Immature natural killer cell (primary cell): ENCODE measurements at regions not wholly inside any gene's neighbourhood (a gene's known extent, or its start where the extent isn't known, plus 50 kb on each side); places are given as distances from the start of the nearest gene placed in this dataset.

Experiments
- DNase-seq, 3 donors: peaks; one replicate each; pipeline ENCODE4 v3.0.0; 2022; ENCODE audit warnings: mixed read lengths in 1 of 3
- H3K27ac Mint-ChIP-seq, 6 donors: one replicate each; pipeline ENCODE4 v1.8.0; 2020; ENCODE audit warnings: mixed read lengths in 6 of 6, mild to moderate bottlenecking in 5 of 6, inconsistent platforms in 4 of 6, moderate library complexity in 3 of 6
- H3K27me3 Mint-ChIP-seq, 3 donors: one replicate each; pipeline ENCODE4 v1.8.0; 2020 to 2021; ENCODE audit warnings: low read depth in 3 of 3, mild to moderate bottlenecking in 3 of 3, mixed read lengths in 3 of 3, moderate library complexity in 3 of 3, inconsistent platforms in 1 of 3
- H3K36me3 Mint-ChIP-seq, 3 donors: one replicate each; pipeline ENCODE4 v1.8.0; 2020; ENCODE audit warnings: mixed read lengths in 3 of 3, inconsistent platforms in 2 of 3, mild to moderate bottlenecking in 2 of 3
- H3K4me1 Mint-ChIP-seq, 2 donors: one replicate each; pipeline ENCODE4 v1.8.0; 2020; ENCODE audit warnings: inconsistent platforms in 2 of 2, mild to moderate bottlenecking in 2 of 2, mixed read lengths in 2 of 2, moderate library complexity in 1 of 2
- H3K4me3 Mint-ChIP-seq, 5 donors: one replicate each; pipeline ENCODE4 v1.8.0; 2020; ENCODE audit warnings: mild to moderate bottlenecking in 5 of 5, mixed read lengths in 5 of 5, inconsistent platforms in 3 of 5, moderate library complexity in 3 of 5
- H3K9me3 Mint-ChIP-seq, 6 donors: one replicate each; pipeline ENCODE4 v1.8.0; 2020; ENCODE audit warnings: mild to moderate bottlenecking in 6 of 6, mixed read lengths in 6 of 6, inconsistent platforms in 4 of 6, moderate library complexity in 3 of 6

- H3K9me3 Mint-ChIP-seq: no peaks in the 10 kb centered on the region
- H3K4me1 Mint-ChIP-seq: peaks cover 4 to 17% of the 10 kb centered on the region in 2 donors
- no peak for DNase-seq
- peak overlapping the region in 2 of 6 donors; percentile 10 to 55 for H3K27ac Mint-ChIP-seq
- no peaks in the 10 kb centered on the region for H3K27me3 Mint-ChIP-seq
- H3K36me3 Mint-ChIP-seq: peaks cover 0 to 3% (median 0%) of the 10 kb centered on the region in 3 donors
- peak overlapping the region in 1 of 5 donors; percentile 16 for H3K4me3 Mint-ChIP-seq
Measured at GRCh38 chr5:54785729-54786591, 199.4 kb downstream of the ESM1 start.

DNA sequence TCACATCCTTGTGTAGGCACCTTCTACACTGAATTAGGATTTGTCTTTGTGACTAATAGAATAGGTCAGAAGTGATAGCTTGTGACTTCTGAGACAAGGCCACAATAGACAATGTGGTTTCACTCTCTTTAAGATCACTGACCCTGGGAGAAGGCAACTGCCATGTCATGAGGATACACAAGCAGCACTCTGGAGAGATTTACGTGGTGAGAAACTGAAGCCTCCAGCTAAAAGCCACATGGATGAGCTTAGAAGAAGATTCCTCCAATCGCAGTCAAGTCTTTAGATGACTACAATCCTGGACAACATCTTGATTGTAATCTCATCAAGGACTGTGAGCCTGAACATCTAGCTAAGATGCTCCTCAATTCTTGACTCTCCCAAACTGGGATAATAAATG, 206.6 kb downstream of the ESM1 start:
- no peaks in the 10 kb centered on the region for H3K4me1 Mint-ChIP-seq
- DNase-seq: no peak
- no peaks in the 10 kb centered on the region for H3K9me3 Mint-ChIP-seq
- H3K27ac Mint-ChIP-seq: no peak overlapping the region
- peaks cover 0 to 9% (median 0%) of the 10 kb centered on the region in 3 donors for H3K36me3 Mint-ChIP-seq
- no peak overlapping the region for H3K4me3 Mint-ChIP-seq
- H3K27me3 Mint-ChIP-seq: peaks cover 1 to 5% (median 2%) of the 10 kb centered on the region in 3 donors

GRCh38 chr5:54775645-54776044, 209.7 kb downstream of the ESM1 start:
- Mint-ChIP-seq H3K36me3 (peaks cover 0 to 5% (median 0%) of the 10 kb centered on the region in 3 donors), H3K4me1 (no peaks in the 10 kb centered on the region), H3K27ac (no peak overlapping the region), H3K9me3 (no peaks in the 10 kb centered on the region), H3K4me3 (no peak overlapping the region), H3K27me3 (peaks cover 1 to 5% (median 2%) of the 10 kb centered on the region in 3 donors)
- no peak for DNase-seq

DNA sequence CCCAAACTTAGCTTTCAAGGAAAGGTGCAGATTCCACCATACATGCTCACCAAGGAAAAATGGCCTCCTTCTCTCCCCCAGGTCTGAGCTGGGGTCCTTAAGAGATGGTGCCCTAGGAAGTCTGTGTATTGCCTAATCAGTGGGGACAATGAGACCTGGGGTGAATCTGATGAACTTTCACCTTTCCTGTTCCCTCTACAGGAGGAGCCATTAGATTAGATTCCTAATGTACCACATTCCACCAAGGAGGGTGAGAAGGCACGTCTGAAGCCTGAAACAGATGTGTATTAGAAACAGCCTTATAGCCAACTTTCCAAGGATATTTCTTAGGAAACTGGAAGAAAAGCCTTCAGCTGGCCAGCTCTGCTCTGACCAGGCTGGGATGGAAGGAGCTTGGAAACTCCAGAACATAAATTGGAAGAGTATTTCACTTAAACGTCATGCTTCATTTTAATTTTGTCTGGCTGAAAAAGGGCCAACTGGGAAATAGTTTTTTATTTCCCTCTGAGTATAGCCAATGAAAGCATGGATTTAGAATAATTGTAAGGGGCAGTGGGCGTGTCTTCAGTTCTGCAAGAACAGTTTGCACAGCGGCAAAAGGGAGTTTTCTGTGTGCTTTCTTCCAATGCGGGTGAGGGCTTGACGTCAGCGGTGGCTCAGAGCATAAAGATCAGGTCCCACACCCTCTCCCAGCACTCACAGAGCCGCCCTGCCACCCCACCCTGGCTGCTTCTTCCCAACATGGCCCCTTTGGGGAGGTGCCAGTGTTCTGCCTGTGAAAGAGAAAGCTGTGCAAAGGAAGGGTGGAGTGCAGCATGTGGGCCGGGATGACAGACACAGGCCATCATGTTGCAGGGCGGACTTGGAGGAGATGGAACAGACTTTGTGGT, 210.9 kb downstream of the ESM1 start:
- H3K27me3 Mint-ChIP-seq: peaks cover 1 to 5% (median 2%) of the 10 kb centered on the region in 3 donors
- no peaks in the 10 kb centered on the region for H3K36me3 Mint-ChIP-seq
- H3K4me1 Mint-ChIP-seq: no peaks in the 10 kb centered on the region
- no peaks in the 10 kb centered on the region for H3K9me3 Mint-ChIP-seq
- no peak overlapping the region for H3K27ac Mint-ChIP-seq
- H3K4me3 Mint-ChIP-seq: no peak overlapping the region
- DNase-seq: no peak

GRCh38 chr5:54772684-54773083, 212.7 kb downstream of the ESM1 start:
- Mint-ChIP-seq H3K9me3 (no peaks in the 10 kb centered on the region), H3K4me1 (no peaks in the 10 kb centered on the region), H3K27ac (no peak overlapping the region), H3K36me3 (no peaks in the 10 kb centered on the region), H3K4me3 (no peak overlapping the region), H3K27me3 (peaks cover 1 to 7% (median 2%) of the 10 kb centered on the region in 3 donors)
- DNase-seq: no peak

DNA sequence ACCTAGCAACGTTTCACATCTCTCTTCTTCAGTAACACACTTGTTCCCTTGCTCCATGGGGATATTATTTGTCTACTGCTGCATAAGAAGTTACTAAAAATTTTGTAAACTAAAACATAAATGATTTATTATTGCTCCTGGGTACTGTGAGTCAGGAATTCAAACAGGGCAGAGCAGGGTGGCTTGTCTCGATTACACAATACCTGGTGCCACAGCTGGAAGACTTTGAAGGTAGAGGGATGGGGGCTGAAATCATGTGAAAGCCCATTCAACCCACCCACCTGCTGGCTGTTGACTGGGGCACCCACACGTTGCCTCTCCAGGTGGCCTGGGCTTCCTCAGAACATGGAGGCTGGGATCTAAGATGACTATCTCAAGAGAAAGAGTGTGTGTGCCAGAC, 213.2 kb downstream of the ESM1 start:
- H3K27me3 Mint-ChIP-seq: peaks cover 1 to 7% (median 2%) of the 10 kb centered on the region in 3 donors
- H3K4me1 Mint-ChIP-seq: no peaks in the 10 kb centered on the region
- H3K9me3 Mint-ChIP-seq: no peaks in the 10 kb centered on the region
- no peaks in the 10 kb centered on the region for H3K36me3 Mint-ChIP-seq
- no peak overlapping the region for H3K27ac Mint-ChIP-seq
- H3K4me3 Mint-ChIP-seq: no peak overlapping the region
- DNase-seq: no peak

DNA sequence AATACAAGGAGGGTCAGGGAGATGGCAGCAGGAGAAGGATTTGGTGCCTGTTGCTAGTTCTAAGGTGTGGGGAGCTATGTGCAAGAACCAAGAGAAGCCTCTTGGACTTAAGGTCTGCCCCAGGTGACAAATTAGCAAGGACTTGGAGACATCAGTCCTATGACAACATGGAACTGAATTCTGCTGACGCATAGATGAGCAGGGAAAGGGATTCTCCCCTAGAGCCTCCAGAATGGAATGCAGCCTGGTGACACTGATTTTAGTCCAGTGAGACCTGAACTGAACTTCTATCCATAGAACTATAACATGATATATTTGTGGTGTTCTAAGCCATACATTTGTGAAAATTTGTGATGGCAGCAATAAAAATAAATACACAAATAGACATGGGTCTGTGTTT, 215.6 kb downstream of the ESM1 start:
- no peak overlapping the region for H3K27ac Mint-ChIP-seq
- peaks cover 0 to 1% (median 0%) of the 10 kb centered on the region in 6 donors for H3K9me3 Mint-ChIP-seq
- no peak for DNase-seq
- no peak overlapping the region for H3K4me3 Mint-ChIP-seq
- peaks cover 0 to 2% (median 0%) of the 10 kb centered on the region in 3 donors for H3K27me3 Mint-ChIP-seq
- H3K36me3 Mint-ChIP-seq: no peaks in the 10 kb centered on the region
- no peaks in the 10 kb centered on the region for H3K4me1 Mint-ChIP-seq

DNA sequence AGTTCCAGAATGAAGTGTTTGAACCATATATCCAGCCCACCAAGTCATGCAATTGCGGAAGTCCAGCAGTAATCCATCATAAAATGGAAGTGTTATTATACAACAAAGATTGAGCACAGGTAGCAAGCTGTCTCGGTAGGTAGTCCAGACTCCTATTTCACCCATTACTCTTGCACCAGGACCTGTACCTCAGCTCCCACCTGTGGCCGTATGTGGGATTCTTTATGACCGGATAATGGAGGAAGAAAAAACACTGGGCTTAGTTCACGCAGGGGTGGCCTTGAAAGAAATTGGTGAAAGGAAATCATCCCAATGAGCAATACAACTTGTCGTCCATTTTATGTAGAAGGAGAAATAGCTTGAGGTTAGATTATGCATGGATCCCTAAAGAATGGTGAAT, 216.3 kb downstream of the ESM1 start:
- Mint-ChIP-seq H3K4me1 (no peaks in the 10 kb centered on the region), H3K9me3 (peaks cover 0 to 1% (median 0%) of the 10 kb centered on the region in 6 donors), H3K4me3 (no peak overlapping the region), H3K27ac (no peak overlapping the region), H3K27me3 (peaks cover 0 to 2% (median 0%) of the 10 kb centered on the region in 3 donors), H3K36me3 (no peaks in the 10 kb centered on the region)
- no peak for DNase-seq

- H3K9me3 Mint-ChIP-seq: peaks cover 0 to 1% (median 0%) of the 10 kb centered on the region in 6 donors
- H3K4me1 Mint-ChIP-seq: no peaks in the 10 kb centered on the region
- DNase-seq: no peak
- H3K36me3 Mint-ChIP-seq: no peaks in the 10 kb centered on the region
- H3K27me3 Mint-ChIP-seq: peaks cover 0 to 4% (median 2%) of the 10 kb centered on the region in 3 donors
- no peak overlapping the region for H3K4me3 Mint-ChIP-seq
- H3K27ac Mint-ChIP-seq: no peak overlapping the region
Measured at GRCh38 chr5:54766748-54767147, 218.6 kb downstream of the ESM1 start.

DNA sequence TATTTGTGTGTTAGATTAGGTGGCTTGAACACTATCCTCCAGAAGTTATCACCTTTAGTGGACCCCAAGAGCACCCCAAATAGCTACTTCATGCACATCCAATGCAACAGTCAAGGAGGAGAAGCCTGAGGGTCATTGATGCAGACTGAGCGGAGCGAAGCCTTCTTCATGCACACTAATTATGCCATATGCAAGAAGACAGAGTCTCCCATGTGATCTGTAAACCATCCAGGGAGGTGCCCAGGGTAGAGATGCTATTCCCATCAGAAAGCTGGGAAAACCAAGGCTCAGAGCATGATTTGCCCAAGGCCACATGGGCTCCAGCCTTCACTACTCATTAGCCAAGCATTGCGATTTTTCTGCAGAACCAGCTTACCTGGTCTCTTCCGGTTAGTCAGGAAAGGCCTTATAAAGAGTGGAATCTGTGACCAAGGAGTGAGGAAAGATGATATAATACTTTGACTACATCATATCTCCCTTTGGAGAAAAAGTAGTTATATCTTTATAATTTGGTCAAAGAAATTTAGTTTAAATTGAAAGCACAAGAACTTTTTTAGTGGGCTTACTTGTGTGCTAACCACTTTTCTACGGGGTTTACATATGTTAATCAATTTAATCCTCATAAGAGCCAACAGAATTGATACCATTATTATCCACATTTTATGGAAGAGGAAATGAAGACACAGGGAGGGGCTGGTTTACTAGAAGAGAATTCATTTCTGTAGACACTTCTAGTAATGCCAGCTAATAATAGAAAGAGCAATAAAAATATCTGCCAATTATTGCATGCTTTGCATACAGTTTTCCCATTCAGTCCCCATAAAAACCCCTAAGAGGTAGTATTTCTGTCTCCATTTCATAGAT, 220.0 kb downstream of the ESM1 start:
- H3K27ac Mint-ChIP-seq: no peak overlapping the region
- H3K4me3 Mint-ChIP-seq: no peak overlapping the region
- H3K27me3 Mint-ChIP-seq: peaks cover 0 to 4% (median 2%) of the 10 kb centered on the region in 3 donors
- H3K4me1 Mint-ChIP-seq: peaks cover 8 to 10% of the 10 kb centered on the region in 2 donors
- peaks cover 0 to 1% (median 0%) of the 10 kb centered on the region in 6 donors for H3K9me3 Mint-ChIP-seq
- no peaks in the 10 kb centered on the region for H3K36me3 Mint-ChIP-seq
- DNase-seq: no peak

DNA sequence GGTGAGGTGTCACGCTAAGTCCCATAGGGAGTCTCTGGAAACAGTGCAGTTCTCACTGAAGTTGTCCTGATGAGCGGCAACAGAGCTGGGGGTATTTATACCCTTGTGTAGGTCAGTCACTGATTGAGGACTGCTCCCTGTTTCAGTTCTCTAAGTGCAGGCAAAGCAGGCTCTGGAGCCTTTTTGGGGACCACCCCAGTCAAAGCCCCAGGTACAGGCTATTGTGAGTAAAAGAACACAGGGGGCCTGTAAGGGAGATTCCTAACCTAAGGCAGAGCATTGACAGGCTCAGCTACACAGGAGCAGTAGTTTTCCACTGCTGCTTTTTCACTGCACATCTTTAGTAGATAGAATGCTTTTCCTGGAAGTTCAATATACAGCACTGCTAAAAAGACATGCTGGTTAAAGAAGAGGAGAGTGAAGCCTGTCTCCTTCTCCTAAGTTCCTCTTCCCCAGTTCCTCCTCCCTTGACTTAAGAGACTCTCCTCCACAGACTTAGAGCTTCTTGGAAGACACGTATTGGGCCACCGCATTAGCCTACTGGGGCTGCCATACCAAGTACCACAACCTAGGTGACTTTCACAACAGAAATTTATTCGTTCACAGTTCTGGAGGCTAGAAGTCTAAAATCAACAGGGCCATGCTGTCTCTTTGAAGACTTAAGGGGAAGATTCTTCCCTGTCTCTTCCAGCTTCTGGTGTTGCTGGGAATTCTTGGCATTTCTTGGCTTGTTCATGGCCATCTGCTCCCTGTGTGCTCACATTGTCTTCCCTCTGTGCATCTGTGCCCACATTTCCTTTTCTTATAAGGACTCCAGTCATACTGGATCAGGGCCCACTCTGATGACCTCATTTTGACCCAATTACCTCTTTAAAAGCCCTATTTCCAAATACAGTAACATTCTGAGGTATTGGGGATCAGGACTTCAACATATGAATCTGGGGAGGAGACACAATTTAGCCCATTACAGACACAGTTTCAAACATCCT, 221.0 kb downstream of the ESM1 start:
- H3K4me1 Mint-ChIP-seq: peaks cover 10 to 20% of the 10 kb centered on the region in 2 donors
- H3K9me3 Mint-ChIP-seq: peaks cover 0 to 1% (median 0%) of the 10 kb centered on the region in 6 donors
- DNase-seq: no peak
- no peak overlapping the region for H3K27ac Mint-ChIP-seq
- H3K4me3 Mint-ChIP-seq: no peak overlapping the region
- peaks cover 0 to 4% (median 2%) of the 10 kb centered on the region in 3 donors for H3K27me3 Mint-ChIP-seq
- no peaks in the 10 kb centered on the region for H3K36me3 Mint-ChIP-seq

DNA sequence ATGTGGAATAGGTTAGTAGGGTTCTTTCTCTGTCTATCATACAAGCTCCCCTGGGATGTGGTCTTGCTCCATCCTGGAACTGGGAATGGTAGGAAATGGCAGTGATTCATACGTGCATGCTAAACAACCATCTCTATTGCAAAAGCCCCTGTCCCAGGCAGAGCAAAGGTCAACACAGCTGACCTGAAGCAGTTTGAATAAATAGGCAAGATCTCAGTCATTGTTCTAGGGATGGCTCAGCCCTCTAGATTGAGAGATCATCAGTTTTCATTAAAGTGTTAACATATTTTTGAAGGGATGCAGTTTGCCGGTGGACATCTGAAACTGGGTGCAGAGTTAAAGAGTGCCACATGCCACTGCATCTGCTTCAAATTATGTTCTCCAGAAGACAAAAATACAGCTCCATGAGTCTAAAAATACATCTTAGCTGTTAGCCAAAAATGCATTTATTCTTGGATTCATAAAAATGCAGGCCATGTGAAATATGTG, 224.1 kb downstream of the ESM1 start:
- no peak for DNase-seq
- H3K36me3 Mint-ChIP-seq: peaks cover 0 to 4% (median 0%) of the 10 kb centered on the region in 3 donors
- peaks cover 2 to 4% (median 3%) of the 10 kb centered on the region in 3 donors for H3K27me3 Mint-ChIP-seq
- no peaks in the 10 kb centered on the region for H3K9me3 Mint-ChIP-seq
- peaks cover 19 to 31% of the 10 kb centered on the region in 2 donors for H3K4me1 Mint-ChIP-seq
- no peak overlapping the region for H3K27ac Mint-ChIP-seq
- H3K4me3 Mint-ChIP-seq: no peak overlapping the region
